RWPE1 (cell line): ENCODE measurements at regions not wholly inside any gene's neighbourhood (a gene's known extent, or its start where the extent isn't known, plus 50 kb on each side); places are given as distances from the start of the nearest gene placed in this dataset.
A peak's percentile ranks its signal among the peaks of the same experiment; 100 is the strongest.

ENCODE experiments used
- CTCF ChIA-PET: fragments of 350-600 bp; sonication (Branson Sonifier 250); formaldehyde crosslinking; extraction: SDS; loops from one replicate; lab custom pipeline; 2021; lab: Yijun Ruan, JAX
- POLR2A ChIA-PET: fragments of 400-600 bp; formaldehyde crosslinking; extraction: SDS; loops from one replicate; lab custom pipeline; 2020; ENCODE audit warnings: antibody characterized with exemption; ENCODE audit not compliant: low non-redundant PET; lab: Yijun Ruan, JAX
- DNase-seq: peaks from one replicate; pipeline ENCODE4 v3.0.0; 2012; ENCODE audit warnings: low spot score
- H3K27ac ChIP-seq: fragments of 450-650 bp; 2 replicates; pipeline ENCODE4 v1.5.1; 2017
- CTCF ChIP-seq: fragments of 450-650 bp; conservative IDR thresholded peaks from 2 replicates; pipeline ENCODE4 v1.5.1; 2017; ENCODE audit warnings: low read depth, mild to moderate bottlenecking

DNA sequence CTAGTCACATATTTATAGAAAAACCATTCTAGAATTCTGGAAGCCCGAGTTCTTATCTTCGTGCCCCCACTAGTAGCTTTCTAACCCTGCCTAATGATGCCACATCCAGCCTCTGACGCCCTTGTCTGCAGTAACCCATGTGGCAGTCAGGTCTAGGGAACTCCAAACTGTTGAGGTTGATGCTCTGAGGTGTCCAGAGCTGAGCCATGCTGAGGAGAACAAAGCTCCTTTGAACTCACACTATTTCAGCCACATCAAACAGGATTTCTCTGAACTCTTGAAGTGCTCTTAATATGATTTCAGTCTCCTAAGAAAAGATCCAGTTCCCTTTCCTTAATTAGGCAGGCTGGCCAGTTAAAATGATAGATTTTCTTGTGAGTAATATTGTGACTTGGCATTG, 150.5 kb upstream of the ST8SIA2 start:
- DNase-seq: no peak
- no peak for TF ChIP-seq CTCF
- ChIA-PET POLR2A (no interaction called here), CTCF (no interaction called here)
- H3K27ac ChIP-seq: no peak overlapping the region

GRCh38 chr15:92244703-92245102, 149.0 kb upstream of the ST8SIA2 start:
- no peak for DNase-seq
- POLR2A ChIA-PET: no interaction called here
- H3K27ac ChIP-seq: no peak overlapping the region
- TF ChIP-seq CTCF: no peak
- CTCF ChIA-PET: interaction anchor here (0.7 kb wide), 1 partner anchor 266 kb away, joined by 3 read pairs; no protein-coding TSS in a partner anchor

DNA sequence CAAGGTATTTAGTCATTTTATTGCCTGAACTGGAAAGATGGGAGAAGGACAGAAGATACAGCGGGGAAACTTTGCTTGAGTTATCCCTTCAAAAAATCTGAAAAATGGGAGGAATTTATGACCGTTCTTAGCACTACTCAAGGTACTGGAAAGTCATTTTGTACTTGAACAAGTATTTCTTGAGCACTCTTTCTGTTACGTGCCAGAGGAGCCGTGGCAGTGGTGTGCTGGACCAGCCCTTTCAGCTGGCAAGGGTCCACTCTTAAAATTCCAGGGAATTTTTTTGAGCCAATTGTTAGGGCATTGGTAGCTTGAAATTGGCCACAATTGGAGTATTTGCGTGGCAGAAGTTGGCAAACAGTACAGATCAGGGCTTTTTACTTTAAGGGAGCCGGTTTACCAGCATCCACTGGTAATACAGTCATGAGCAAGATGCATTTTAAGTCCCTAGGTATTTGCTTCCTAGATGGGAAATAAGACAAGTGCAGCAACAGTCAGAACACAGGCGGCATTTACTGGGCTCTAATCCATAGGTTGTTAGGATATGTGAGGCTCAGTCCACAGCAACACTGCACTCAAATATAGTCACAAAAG, 145.9 kb upstream of the ST8SIA2 start:
- DNase-seq: no peak
- H3K27ac ChIP-seq: no peak overlapping the region
- CTCF ChIA-PET: no interaction called here
- POLR2A ChIA-PET: no interaction called here
- no peak for TF ChIP-seq CTCF

GRCh38 chr15:92266796-92267685, 126.6 kb upstream of the ST8SIA2 start:
- TF ChIP-seq CTCF: no peak
- ChIA-PET CTCF (interaction anchor here (0.6 to 0.8 kb wide), 2 partner anchors 30 to 136 kb away, joined by 3 to 9 read pairs; no protein-coding TSS in a partner anchor), POLR2A (interaction anchor here (0.6 kb wide), 1 partner anchor 19 kb away, joined by 3 read pairs; no protein-coding TSS in a partner anchor)
- no peak for DNase-seq
- H3K27ac ChIP-seq: no peak overlapping the region

- no peak for DNase-seq
- ChIA-PET POLR2A (no interaction called here), CTCF (interaction anchor here (0.5 kb wide), 1 partner anchor 1312 kb away, joined by 5 read pairs; no protein-coding TSS in a partner anchor)
- no peak overlapping the region for H3K27ac ChIP-seq
- TF ChIP-seq CTCF: no peak
Observed at GRCh38 chr15:92268900-92269299, 124.8 kb upstream of the ST8SIA2 start.

GRCh38 chr15:92271179-92271578, 122.5 kb upstream of the ST8SIA2 start:
- ChIA-PET POLR2A (no interaction called here), CTCF (no interaction called here)
- DNase-seq: peak; percentile 7
- no peak overlapping the region for H3K27ac ChIP-seq
- no peak for TF ChIP-seq CTCF
